GM19043 (cell line): ENCODE measurements at regions not wholly inside any gene's neighbourhood (a gene's known extent, or its start where the extent isn't known, plus 50 kb on each side); places are given as distances from the start of the nearest gene placed in this dataset.
"Not testable (repeated sequence)": the region's sequence is repeated elsewhere in the genome, so short reads cannot be mapped to it uniquely, and the experiment has no call there.

Source experiments
- ATAC-seq: cut with Tn5 transposase; IDR thresholded peaks from one replicate; pipeline ENCODE4 v1.9.1; 2021; ENCODE audit warnings: low read depth; ENCODE audit not compliant: unreplicated experiment

- no peak for ATAC-seq
Observed at GRCh38 chr3:177687291-177687690, 490.0 kb upstream of the TBL1XR1 start.

- no peak for ATAC-seq
Observed at GRCh38 chr3:177688152-177688551, 490.9 kb upstream of the TBL1XR1 start.

- ATAC-seq, result no peak
Observed at GRCh38 chr3:177689077-177689476, 491.8 kb upstream of the TBL1XR1 start.

GRCh38 chr3:177689869-177690268, 492.6 kb upstream of the TBL1XR1 start:
- no peak for ATAC-seq

GRCh38 chr3:177690306-177690705, 493.0 kb upstream of the TBL1XR1 start:
- ATAC-seq, result no peak

- ATAC-seq, result no peak
Observed at GRCh38 chr3:177692304-177692975, 495.2 kb upstream of the TBL1XR1 start.

GRCh38 chr3:177693616-177694264, 496.5 kb upstream of the TBL1XR1 start:
- ATAC-seq, result no peak

GRCh38 chr3:177694316-177694715, 497.0 kb upstream of the TBL1XR1 start:
- no peak for ATAC-seq

GRCh38 chr3:177694951-177695350, 497.7 kb upstream of the TBL1XR1 start:
- ATAC-seq, result no peak

GRCh38 chr3:177700117-177700516, 502.8 kb upstream of the TBL1XR1 start:
- ATAC-seq, result no peak

GRCh38 chr3:177703788-177704187, 506.5 kb upstream of the TBL1XR1 start:
- no peak for ATAC-seq

GRCh38 chr3:177705976-177706823, 508.9 kb upstream of the TBL1XR1 start:
- ATAC-seq, result no peak

GRCh38 chr3:177709470-177709869, 512.2 kb upstream of the TBL1XR1 start:
- ATAC-seq, result not testable (repeated sequence)

- no peak for ATAC-seq
Observed at GRCh38 chr3:177710506-177710905, 513.2 kb upstream of the TBL1XR1 start.

GRCh38 chr3:177711637-177712036, 514.4 kb upstream of the TBL1XR1 start:
- ATAC-seq, result no peak

- ATAC-seq, result no peak
Observed at GRCh38 chr3:177713928-177714900, 516.9 kb upstream of the TBL1XR1 start.

- ATAC-seq, result no peak
Observed at GRCh38 chr3:177714945-177715344, 517.7 kb upstream of the TBL1XR1 start.

GRCh38 chr3:177715980-177716379, 518.7 kb upstream of the TBL1XR1 start:
- ATAC-seq, result no peak

GRCh38 chr3:177720927-177721326, 523.6 kb upstream of the TBL1XR1 start:
- not testable (repeated sequence) for ATAC-seq
